HG03575 (cell line): ENCODE measurements at regions not wholly inside any gene's neighbourhood (a gene's known extent, or its start where the extent isn't known, plus 50 kb on each side); places are given as distances from the start of the nearest gene placed in this dataset.
"Not testable (repeated sequence)": the region's sequence is repeated elsewhere in the genome, so short reads cannot be mapped to it uniquely, and the experiment has no call there.

Experiments used
- ATAC-seq: cut with Tn5 transposase; IDR thresholded peaks from one replicate; pipeline ENCODE4 v1.9.1; 2021; ENCODE audit not compliant: unreplicated experiment, insufficient number of reproducible peaks, low FRiP score; ENCODE audit errors: extremely low read depth

- no peak for ATAC-seq
Observed at GRCh38 chr13:90696254-90696653, 651.2 kb upstream of the MIR17HG start.

DNA sequence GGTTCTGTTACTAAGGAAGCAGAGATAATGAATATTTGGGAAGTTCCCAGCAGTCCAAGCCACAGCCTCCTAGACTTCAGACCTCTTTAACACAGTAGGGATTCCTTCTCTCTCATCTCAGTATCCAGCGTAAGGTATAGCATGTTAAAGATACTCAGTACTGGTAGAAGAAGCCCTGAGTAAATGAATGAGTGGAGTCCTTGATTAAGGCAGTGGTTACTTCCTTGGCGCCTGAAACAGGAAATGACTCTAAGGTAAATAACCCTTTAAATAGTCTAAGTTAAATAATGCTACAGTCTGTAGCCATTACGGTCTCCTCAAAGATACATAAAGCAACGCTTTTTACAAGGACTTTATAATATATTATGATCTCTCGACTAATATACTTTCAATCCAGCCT lies 650.8 kb upstream of the MIR17HG start:
- no peak for ATAC-seq

DNA sequence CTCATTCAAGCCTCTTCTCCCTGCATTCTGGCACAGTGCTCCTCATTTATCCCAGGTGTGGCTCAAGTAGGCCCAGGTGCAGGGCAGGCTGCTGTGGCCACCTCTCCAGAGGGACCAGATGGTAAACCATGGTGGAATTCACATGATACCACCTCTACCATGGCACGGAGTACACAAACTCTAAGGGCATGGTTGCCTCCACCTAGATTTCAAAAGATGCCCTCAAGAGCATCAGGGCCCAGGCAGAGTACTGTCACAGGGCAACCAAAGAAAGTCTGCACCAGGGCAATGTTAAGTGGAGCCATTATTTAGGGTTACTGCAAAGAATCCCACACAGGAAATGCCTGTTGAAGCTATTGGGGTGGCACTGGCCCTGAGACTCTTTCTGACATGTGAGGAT lies 647.1 kb upstream of the MIR17HG start:
- ATAC-seq, result no peak

DNA sequence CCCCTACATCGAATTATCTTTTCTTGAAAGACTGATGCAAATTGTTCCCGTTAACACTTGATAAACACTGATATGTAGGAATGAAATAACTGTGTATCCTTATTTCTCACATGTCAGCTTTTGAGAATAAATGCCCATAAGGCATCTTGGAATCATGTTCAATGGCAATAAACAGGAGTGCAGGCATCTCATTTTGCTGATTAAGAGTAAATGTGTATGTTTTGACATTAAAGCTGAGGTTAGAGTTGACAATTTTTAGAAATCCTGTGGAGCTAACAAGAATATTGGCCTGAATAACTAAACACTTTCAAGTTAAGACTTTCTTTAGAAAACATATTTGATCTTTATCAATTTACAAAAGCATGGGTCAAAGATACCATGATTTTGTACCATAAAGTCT lies 646.2 kb upstream of the MIR17HG start:
- no peak for ATAC-seq

GRCh38 chr13:90702050-90702449 lies 645.4 kb upstream of the MIR17HG start:
- no peak for ATAC-seq

DNA sequence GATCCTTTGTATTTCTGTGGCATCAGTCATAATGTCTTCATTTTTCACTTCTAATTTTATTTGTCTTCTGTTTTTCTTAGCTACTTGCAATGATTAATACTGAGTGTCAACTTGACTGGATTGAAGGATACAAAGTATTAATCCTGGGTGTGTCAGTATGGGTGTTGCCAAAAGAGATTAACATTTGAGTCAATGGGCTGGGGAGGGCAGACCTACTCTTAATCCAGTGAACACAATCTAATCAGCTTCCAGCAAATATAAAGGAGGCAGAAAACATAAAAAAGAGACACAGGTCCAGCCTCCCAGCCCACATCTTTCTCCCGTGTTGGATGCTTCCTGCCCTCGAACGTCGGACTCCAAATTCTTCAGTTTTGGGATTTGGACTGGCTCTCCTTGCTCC lies 640.9 kb upstream of the MIR17HG start:
- ATAC-seq, result no peak

- ATAC-seq, result no peak
Observed at GRCh38 chr13:90708128-90708527, 639.4 kb upstream of the MIR17HG start.

DNA sequence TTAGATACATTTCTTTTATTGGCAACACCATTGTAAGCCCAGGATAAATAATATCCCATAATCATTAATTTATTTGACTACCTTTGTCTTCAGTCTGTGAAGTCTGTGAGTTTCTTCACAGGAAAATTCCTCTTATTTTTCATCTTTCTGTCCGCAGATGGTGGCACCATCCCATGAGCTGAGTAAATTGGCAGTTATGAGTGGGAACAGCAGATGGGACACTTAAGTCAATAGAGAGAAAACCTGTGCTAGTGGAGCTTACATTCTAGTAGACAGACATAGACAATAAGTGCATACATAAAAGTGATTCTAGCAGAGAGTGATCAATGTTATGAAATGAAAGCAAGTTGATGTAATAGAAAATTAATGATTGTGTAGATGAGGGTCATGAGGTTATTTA lies 638.2 kb upstream of the MIR17HG start:
- no peak for ATAC-seq

- ATAC-seq, result no peak
Observed at GRCh38 chr13:90710164-90710759, 637.2 kb upstream of the MIR17HG start.

GRCh38 chr13:90713441-90714133 lies 633.9 kb upstream of the MIR17HG start:
- ATAC-seq, result no peak

GRCh38 chr13:90715485-90715884 lies 632.0 kb upstream of the MIR17HG start:
- ATAC-seq, result no peak

DNA sequence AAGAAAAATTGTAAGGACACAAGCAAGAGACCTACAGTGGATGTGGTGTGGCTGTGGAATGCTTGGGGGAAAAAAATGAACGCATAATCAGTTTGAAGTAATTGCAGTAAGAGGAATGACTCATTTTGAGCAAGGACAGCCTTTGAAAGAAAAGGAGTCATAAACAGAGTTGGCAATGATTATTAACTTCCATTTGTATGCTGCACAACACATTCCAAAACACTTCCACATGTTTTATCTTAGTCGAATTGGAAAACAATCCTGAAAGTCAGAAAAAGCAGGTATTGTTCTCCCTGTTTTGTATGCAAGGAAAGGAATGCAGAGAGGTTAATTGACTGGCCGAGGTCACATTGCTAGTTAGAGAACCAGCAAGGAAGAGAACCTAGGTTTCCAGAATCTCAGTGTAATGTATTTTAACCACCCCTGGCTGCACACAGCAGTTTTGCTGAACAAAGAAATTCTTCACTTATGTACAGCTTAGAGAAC lies 630.0 kb upstream of the MIR17HG start:
- no peak for ATAC-seq

DNA sequence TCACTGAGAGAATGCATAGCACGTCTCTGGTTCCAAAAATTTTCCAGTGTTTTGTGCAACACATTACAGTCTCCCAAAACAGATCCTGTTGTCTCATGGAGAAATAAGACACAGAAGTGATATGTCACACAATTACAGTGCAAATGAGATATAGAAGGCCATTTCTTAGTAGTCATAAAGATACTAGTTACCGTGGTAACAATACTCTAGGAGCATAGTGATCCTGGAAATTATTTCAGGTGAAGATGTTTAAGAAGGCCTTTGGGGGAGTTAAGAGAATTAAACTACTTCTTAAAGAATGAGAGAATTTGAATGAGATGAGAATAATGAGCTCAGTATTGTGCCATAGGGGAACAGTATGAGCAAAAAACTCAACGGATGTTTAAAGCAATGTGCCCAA lies 628.0 kb upstream of the MIR17HG start:
- no peak for ATAC-seq

DNA sequence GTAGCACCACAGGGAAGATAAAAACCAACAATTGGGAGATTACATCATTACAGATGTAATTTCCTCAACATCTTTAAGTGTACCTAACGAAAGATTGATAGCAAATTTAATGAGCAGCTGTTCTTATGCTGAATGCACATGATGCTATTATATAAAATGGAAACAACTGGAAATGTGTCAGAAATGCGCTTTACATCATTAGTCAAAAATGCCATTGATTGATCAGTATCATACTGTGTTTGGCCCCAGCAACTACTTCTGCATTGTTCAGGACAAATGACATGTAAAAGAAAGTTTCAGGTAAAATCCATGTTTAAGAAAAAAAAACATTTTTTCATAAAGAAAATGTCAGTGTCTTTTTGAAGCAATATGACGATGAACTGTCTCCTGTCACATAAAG lies 625.5 kb upstream of the MIR17HG start:
- ATAC-seq, result no peak

DNA sequence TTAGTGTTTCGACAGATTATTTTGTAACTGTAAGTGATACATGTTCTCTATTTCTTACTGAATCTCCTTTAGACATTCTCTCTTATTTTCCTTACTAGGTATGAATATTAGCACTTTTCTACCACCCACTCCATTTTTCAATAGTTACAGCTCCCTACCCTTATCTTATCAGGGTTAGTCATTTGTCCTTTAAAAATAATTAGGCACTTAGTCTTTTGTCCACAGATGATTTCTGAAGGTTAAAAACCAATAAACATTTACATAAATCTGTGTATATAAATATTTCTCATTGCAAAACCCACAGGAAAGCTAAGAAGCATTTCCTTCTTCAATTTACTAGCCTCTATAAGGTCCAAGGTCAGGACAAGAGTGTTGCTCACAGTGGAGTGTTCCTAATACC lies 624.1 kb upstream of the MIR17HG start:
- ATAC-seq, result no peak

GRCh38 chr13:90726375-90726774 lies 621.1 kb upstream of the MIR17HG start:
- ATAC-seq, result no peak

- ATAC-seq, result no peak
Observed at GRCh38 chr13:90732049-90732448, 615.4 kb upstream of the MIR17HG start.

DNA sequence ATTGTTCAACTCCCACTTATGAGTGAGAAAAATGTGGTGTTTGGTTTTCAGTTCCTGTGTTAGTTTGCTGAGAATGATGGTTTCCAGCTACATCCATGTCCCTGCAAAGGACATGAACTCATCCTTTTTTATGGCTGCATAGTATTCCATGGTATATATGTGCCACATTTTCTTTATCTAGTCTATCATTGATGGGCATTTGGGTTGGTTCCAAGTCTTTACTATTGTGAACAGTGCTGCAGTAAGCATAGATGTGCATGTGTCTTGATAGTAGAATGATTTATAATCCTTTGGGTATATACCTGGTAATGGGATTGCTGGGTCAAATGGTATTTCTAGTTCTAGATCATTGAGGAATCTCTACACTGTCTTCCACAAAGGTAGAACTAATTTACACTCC lies 613.0 kb upstream of the MIR17HG start:
- not testable (repeated sequence) for ATAC-seq

- ATAC-seq, result no peak
Observed at GRCh38 chr13:90738881-90739280, 608.6 kb upstream of the MIR17HG start.

GRCh38 chr13:90740099-90740498 lies 607.4 kb upstream of the MIR17HG start:
- no peak for ATAC-seq

- ATAC-seq, result no peak
Observed at GRCh38 chr13:90742381-90742780, 605.1 kb upstream of the MIR17HG start.
